CD14-positive monocyte (primary cell): ENCODE measurements at regions not wholly inside any gene's neighbourhood (a gene's known extent, or its start where the extent isn't known, plus 50 kb on each side); places are given as distances from the start of the nearest gene placed in this dataset.

Experiments
- DNase-seq, 3 donors: peaks; one replicate each; pipeline ENCODE4 v3.0.0-alpha.2; 2011 to 2022
- H2AFZ ChIP-seq: 2 replicates; pipeline ENCODE4 v1.6.0; 2012; ENCODE audit warnings: mild to moderate bottlenecking, low read depth, low read length, inconsistent platforms; ENCODE audit not compliant: insufficient read depth, poor library complexity, severe bottlenecking
- H3K27ac ChIP-seq, 2 donors: 1 replicate in 1 of 2; 2 replicates in 1 of 2; pipeline ENCODE4 v1.5.1; 2012 to 2013; ENCODE audit warnings: low read length in 2 of 2, control low read depth in 1 of 2, inconsistent platforms in 1 of 2, low read depth in 1 of 2, mild to moderate bottlenecking in 1 of 2
- H3K27me3 ChIP-seq, 2 donors: one replicate each; pipeline versions ENCODE4 v1.6.0 to v1.6.1; 2011 to 2013; ENCODE audit warnings: low read length in 2 of 2; ENCODE audit not compliant: control insufficient read depth in 2 of 2, insufficient read depth in 2 of 2
- H3K36me3 ChIP-seq, 2 donors: replicated peaks in 1 of 2; 1 replicate in 1 of 2; 2 replicates in 1 of 2; pipeline versions ENCODE4 v1.5.1 to v1.6.1; 2012 to 2013; ENCODE audit warnings: low read length in 2 of 2, control low read depth in 1 of 2, inconsistent platforms in 1 of 2, mild to moderate bottlenecking in 1 of 2; ENCODE audit not compliant: insufficient read depth in 2 of 2, control insufficient read depth in 1 of 2
- H3K4me1 ChIP-seq, 2 donors: 1 replicate in 1 of 2; 2 replicates in 1 of 2; pipeline versions ENCODE4 v1.5.1 to v1.6.1; 2012 to 2013; ENCODE audit warnings: low read length in 2 of 2, control low read depth in 1 of 2, inconsistent platforms in 1 of 2, mild to moderate bottlenecking in 1 of 2, moderate library complexity in 1 of 2; ENCODE audit not compliant: insufficient read depth in 2 of 2, control insufficient read depth in 1 of 2
- H3K4me2 ChIP-seq: replicated peaks from 2 replicates; pipeline ENCODE3; 2012; ENCODE audit warnings: low read length, moderate library complexity, mild to moderate bottlenecking; ENCODE audit not compliant: poor library complexity, severe bottlenecking; ENCODE audit errors: extremely low read depth
- H3K4me3 ChIP-seq, 3 experiments: fragments of 200-600 bp in 1 of 3; sonication (generic) in 1 of 3; replicated peaks in 1 of 3; 1 replicate in 2 of 3; 2 replicates in 1 of 3; pipeline ENCODE4 v1.5.1; 2011 to 2013; ENCODE audit warnings: low read length in 3 of 3, mild to moderate bottlenecking in 3 of 3, control low read depth in 2 of 3, low read depth in 2 of 3, inconsistent platforms in 1 of 3, moderate library complexity in 1 of 3
- H3K79me2 ChIP-seq: 2 replicates; pipeline ENCODE4 v1.6.0; 2012; ENCODE audit warnings: mild to moderate bottlenecking, control low read depth, inconsistent platforms, low read length, moderate library complexity; ENCODE audit not compliant: insufficient read depth
- H3K9ac ChIP-seq: 2 replicates; pipeline ENCODE4 v1.6.0; 2017; ENCODE audit warnings: low read length, mild to moderate bottlenecking; ENCODE audit not compliant: insufficient read depth, poor library complexity, severe bottlenecking
- H3K9me3 ChIP-seq, 2 donors: replicated peaks in 1 of 2; 1 replicate in 1 of 2; 2 replicates in 1 of 2; pipeline versions ENCODE4 v1.5.1 to v1.6.1; 2012 to 2013; ENCODE audit warnings: low read length in 2 of 2, control low read depth in 1 of 2; ENCODE audit not compliant: control insufficient read depth in 1 of 2, insufficient read depth in 1 of 2
- H4K20me1 ChIP-seq: 2 replicates; pipeline ENCODE4 v1.6.0; 2012; ENCODE audit warnings: mild to moderate bottlenecking, low read length, control low read depth, moderate library complexity; ENCODE audit not compliant: insufficient read depth
- H3K27ac Mint-ChIP-seq, 7 donors: one replicate each; pipeline ENCODE4 v1.8.0; 2020; ENCODE audit warnings: mild to moderate bottlenecking in 7 of 7, mixed read lengths in 7 of 7, moderate library complexity in 6 of 7, inconsistent platforms in 2 of 7
- H3K27me3 Mint-ChIP-seq, 3 donors: one replicate each; pipeline ENCODE4 v1.8.0; 2021 to 2022; ENCODE audit warnings: low read depth in 3 of 3, mild to moderate bottlenecking in 3 of 3, mixed read lengths in 3 of 3, moderate library complexity in 3 of 3, inconsistent platforms in 1 of 3
- H3K36me3 Mint-ChIP-seq, 2 donors: one replicate each; pipeline ENCODE4 v1.8.0; 2020; ENCODE audit warnings: mixed read lengths in 2 of 2, inconsistent platforms in 1 of 2, mild to moderate bottlenecking in 1 of 2
- H3K4me1 Mint-ChIP-seq: one replicate; pipeline ENCODE4 v1.8.0; 2020; ENCODE audit warnings: mild to moderate bottlenecking, mixed read lengths
- H3K4me3 Mint-ChIP-seq, 2 donors: one replicate each; pipeline ENCODE4 v1.8.0; 2020; ENCODE audit warnings: mild to moderate bottlenecking in 2 of 2, mixed read lengths in 2 of 2, moderate library complexity in 1 of 2
- H3K9me3 Mint-ChIP-seq, 7 donors: one replicate each; pipeline ENCODE4 v1.8.0; 2020 to 2022; ENCODE audit warnings: mixed read lengths in 7 of 7, mild to moderate bottlenecking in 6 of 7, moderate library complexity in 6 of 7, inconsistent platforms in 2 of 7
- CTCF ChIP-seq: fragments of 200-600 bp; IDR thresholded peaks from one replicate; pipeline ENCODE4 v1.8.0; 2022; ENCODE audit warnings: antibody characterized with exemption, mild to moderate bottlenecking
- WGBS: methylation state at CpG from one replicate; pipeline ENCODE4 v1.1.5; 2013; ENCODE audit warnings: missing lambda C conversion rate; ENCODE audit not compliant: insufficient coverage; 5-methylcytosine and 5-hydroxymethylcytosine counted together
- intact Hi-C, 2 donors: fragments of 100-400 bp; cut with micrococcal nuclease; formaldehyde crosslinking; loops; one replicate each; pipeline versions ENCODE4 v1.15.0 to v1.15.1; 2023

GRCh38 chr6:26183237-26183580, 96.0 kb downstream of the HFE start:
- Histone ChIP-seq H3K9me3 (no peaks in the 10 kb centered on the region), H4K20me1 (no peaks in the 10 kb centered on the region), H3K27me3 (no peaks in the 10 kb centered on the region), H3K4me2 (peak overlapping the region; percentile 77), H3K79me2 (no peaks in the 10 kb centered on the region), H3K27ac (peak overlapping the region in 1 of 2 donors; percentile 58), H3K4me1 (peaks cover 15 to 25% of the 10 kb centered on the region in 2 donors), H3K36me3 (no peaks in the 10 kb centered on the region), H2AFZ (peak overlapping the region; percentile 84), H3K4me3 (peak overlapping the region; percentile 55 to 85 (median 80)), H3K9ac (no peak overlapping the region)
- H3K4me1 Mint-ChIP-seq = peaks cover 18% of the 10 kb centered on the region
- peak overlapping the region; percentile 94 to 99 for H3K4me3 Mint-ChIP-seq
- no peak for DNase-seq
- peaks cover 0 to 3% (median 0%) of the 10 kb centered on the region in 7 donors for H3K9me3 Mint-ChIP-seq
- 42% methylated on average over 5 of the region's 11 CpGs for WGBS
- H3K27me3 Mint-ChIP-seq = peaks cover 0 to 1% (median 0%) of the 10 kb centered on the region in 3 donors
- H3K27ac Mint-ChIP-seq = peak overlapping the region in 6 of 7 donors; percentile 30 to 90 (median 82)
- no peaks in the 10 kb centered on the region for H3K36me3 Mint-ChIP-seq
- intact Hi-C loops = no loop called here
- no peak for TF ChIP-seq CTCF

GRCh38 chr6:26183581-26184366, 96.5 kb downstream of the HFE start:
- no peaks in the 10 kb centered on the region for H3K9me3 ChIP-seq
- peak overlapping the region; percentile 35 to 58 for H3K27ac ChIP-seq
- Mint-ChIP-seq H3K9me3 (peaks cover 0 to 3% (median 0%) of the 10 kb centered on the region in 7 donors), H3K36me3 (no peaks in the 10 kb centered on the region), H3K27ac (peak overlapping the region; percentile 72 to 90 (median 86)), H3K27me3 (peaks cover 0 to 1% (median 0%) of the 10 kb centered on the region in 3 donors), H3K4me3 (peak overlapping the region; percentile 94 to 99), H3K4me1 (peaks cover 22% of the 10 kb centered on the region)
- peak overlapping the region; percentile 77 for H3K4me2 ChIP-seq
- H3K4me3 ChIP-seq = peak overlapping the region; percentile 55 to 85 (median 80)
- H3K27me3 ChIP-seq = no peaks in the 10 kb centered on the region
- H3K36me3 ChIP-seq = no peaks in the 10 kb centered on the region
- no peaks in the 10 kb centered on the region for H4K20me1 ChIP-seq
- H3K9ac ChIP-seq = peak overlapping the region; percentile 48
- TF ChIP-seq CTCF = no peak
- WGBS = 2% methylated on average over 25 of the region's 36 CpGs
- peak overlapping the region; percentile 84 for H2AFZ ChIP-seq
- H3K79me2 ChIP-seq = no peaks in the 10 kb centered on the region
- peak; percentile 61 to 80 (median 69) for DNase-seq
- peaks cover 18 to 30% of the 10 kb centered on the region in 2 donors for H3K4me1 ChIP-seq
- intact Hi-C loops = no loop called here
